PC-9 (cell line): ENCODE measurements at regions not wholly inside any gene's neighbourhood (a gene's known extent, or its start where the extent isn't known, plus 50 kb on each side); places are given as distances from the start of the nearest gene placed in this dataset.
"Not testable (repeated sequence)": the region's sequence is repeated elsewhere in the genome, so short reads cannot be mapped to it uniquely, and the experiment has no call there.

Experiments used
- EZH2 ChIP-seq: fragments of 200-600 bp; sonication (generic); IDR thresholded peaks from 2 replicates; pipeline ENCODE4 v1.8.0; 2017; ENCODE audit warnings: antibody characterized with exemption, low read depth
- TF ChIP-seq, protein P1 (sequence below): fragments of 200-600 bp; sonication (generic); conservative IDR thresholded peaks from 2 replicates; pipeline ENCODE4 v1.6.1; 2017; ENCODE audit warnings: mixed run types, antibody characterized with exemption, mild to moderate bottlenecking, moderate library complexity

DNA sequence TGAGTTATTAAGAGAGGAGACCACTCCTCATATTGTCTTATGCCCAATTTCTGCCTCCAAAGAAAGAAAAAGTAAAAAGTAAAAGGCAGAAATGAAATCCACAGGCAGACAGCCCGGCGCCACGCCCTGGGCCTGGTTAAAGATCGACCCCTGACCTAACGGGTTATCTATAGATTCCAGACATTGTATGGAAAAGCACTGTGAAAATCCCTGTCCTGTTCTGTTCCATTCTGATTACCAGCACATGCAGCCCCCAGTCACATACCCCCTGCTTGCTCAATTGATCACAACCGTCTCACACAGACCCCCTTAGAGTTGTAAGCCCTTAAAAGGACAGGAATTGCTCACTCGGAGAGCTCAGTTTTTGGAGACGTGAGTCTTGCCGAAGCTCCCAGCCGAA lies 1086.6 kb upstream of the INTU start:
- TF ChIP-seq, protein P1, sequence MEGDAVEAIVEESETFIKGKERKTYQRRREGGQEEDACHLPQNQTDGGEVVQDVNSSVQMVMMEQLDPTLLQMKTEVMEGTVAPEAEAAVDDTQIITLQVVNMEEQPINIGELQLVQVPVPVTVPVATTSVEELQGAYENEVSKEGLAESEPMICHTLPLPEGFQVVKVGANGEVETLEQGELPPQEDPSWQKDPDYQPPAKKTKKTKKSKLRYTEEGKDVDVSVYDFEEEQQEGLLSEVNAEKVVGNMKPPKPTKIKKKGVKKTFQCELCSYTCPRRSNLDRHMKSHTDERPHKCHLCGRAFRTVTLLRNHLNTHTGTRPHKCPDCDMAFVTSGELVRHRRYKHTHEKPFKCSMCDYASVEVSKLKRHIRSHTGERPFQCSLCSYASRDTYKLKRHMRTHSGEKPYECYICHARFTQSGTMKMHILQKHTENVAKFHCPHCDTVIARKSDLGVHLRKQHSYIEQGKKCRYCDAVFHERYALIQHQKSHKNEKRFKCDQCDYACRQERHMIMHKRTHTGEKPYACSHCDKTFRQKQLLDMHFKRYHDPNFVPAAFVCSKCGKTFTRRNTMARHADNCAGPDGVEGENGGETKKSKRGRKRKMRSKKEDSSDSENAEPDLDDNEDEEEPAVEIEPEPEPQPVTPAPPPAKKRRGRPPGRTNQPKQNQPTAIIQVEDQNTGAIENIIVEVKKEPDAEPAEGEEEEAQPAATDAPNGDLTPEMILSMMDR = not testable (repeated sequence)
- TF ChIP-seq EZH2 = not testable (repeated sequence)
